GM18873 (cell line): ENCODE measurements at regions not wholly inside any gene's neighbourhood (a gene's known extent, or its start where the extent isn't known, plus 50 kb on each side); places are given as distances from the start of the nearest gene placed in this dataset.

ENCODE experiments used
- ATAC-seq: cut with Tn5 transposase; IDR thresholded peaks from one replicate; pipeline ENCODE4 v1.9.1; 2021; ENCODE audit warnings: mild to moderate bottlenecking, moderate library complexity, moderate number of reproducible peaks; ENCODE audit not compliant: unreplicated experiment, low FRiP score

GRCh38 chr18:26745288-26746181 is 120.0 kb downstream of the AQP4 start:
- no peak for ATAC-seq

DNA sequence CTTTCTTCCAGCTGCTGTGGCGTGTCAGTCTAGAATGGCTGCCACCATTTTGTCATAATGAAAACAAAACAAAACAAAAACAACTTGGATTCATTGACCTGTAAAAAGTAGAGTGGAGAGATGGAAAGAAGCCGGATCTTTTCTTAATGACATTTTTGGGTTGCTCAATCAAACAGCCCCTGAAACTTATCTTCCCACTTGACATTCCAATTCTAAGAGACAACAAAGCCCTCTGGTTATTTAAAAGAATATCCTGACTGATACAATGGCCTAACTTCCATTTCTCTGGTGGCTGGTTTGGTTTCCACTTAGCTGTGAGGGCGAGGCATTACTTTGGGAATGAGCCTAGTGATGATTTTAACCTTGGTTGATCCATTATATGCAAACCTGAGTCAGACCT is 123.7 kb downstream of the AQP4 start:
- ATAC-seq: no peak

- ATAC-seq: no peak
These were observed 124.5 kb downstream of the AQP4 start for GRCh38 chr18:26741048-26741447.

DNA sequence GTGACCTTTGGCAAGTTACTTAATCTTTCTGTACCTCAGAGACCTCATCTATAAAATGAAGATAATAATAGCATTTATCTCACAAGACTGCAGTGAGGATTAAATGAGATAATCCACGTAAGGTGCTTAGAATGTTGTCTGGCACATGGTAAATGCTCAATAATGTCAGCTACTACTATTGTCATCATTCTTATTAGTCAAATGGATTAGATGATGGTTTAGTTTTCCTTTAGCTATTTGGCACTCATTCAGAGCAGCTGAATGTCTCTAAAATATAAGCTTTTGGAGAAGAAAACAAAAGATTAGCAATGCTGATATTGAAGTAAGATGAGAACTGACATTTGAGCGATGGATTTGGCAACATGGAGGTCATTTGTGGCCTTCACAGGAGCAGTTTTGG is 125.1 kb downstream of the AQP4 start:
- no peak for ATAC-seq

DNA sequence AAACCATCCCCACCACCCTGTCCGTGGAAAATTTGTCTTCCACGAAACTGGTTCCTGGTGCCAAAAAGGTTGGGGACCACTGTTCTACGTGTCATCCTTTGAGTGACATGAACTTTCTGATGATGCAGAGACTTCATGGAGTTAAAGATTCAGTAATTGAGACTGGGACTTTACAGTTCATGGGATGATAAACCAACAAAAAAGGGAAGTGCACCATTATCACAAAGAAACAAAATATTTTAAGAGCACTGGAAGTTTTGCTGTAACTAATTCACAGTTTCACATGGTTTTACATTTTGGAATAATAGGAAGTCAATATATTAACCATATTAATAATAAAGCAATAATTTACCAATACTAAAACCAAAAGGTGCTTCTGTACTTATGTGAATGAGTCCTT is 126.8 kb downstream of the AQP4 start:
- no peak for ATAC-seq

GRCh38 chr18:26736301-26736700 is 129.2 kb downstream of the AQP4 start:
- ATAC-seq: no peak

- ATAC-seq: no peak
These were observed 130.7 kb downstream of the AQP4 start for GRCh38 chr18:26734760-26735159.

DNA sequence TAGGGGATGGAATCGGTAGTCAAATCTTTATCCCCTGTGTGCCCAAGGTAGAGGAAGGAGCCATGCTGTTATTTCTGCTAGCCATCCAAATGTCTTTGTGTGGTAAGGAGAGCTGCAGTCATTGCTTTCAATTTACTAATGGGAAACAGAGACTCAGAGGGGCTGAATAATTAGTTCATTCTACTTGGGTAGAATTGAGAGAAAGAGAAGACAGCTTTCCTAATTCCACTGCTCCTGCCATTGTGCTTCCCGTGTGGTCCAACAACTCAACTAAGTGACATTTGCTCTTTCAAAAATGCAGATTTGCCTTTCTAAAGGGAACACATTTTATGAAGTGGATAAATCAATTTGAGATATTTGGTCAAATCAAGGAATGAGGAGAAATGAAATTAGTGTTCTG is 136.1 kb downstream of the AQP4 start:
- no peak for ATAC-seq

- ATAC-seq: no peak
These were observed 136.5 kb downstream of the AQP4 start for GRCh38 chr18:26729008-26729407.

- ATAC-seq: no peak
These were observed 141.5 kb downstream of the AQP4 start for GRCh38 chr18:26723981-26724380.

DNA sequence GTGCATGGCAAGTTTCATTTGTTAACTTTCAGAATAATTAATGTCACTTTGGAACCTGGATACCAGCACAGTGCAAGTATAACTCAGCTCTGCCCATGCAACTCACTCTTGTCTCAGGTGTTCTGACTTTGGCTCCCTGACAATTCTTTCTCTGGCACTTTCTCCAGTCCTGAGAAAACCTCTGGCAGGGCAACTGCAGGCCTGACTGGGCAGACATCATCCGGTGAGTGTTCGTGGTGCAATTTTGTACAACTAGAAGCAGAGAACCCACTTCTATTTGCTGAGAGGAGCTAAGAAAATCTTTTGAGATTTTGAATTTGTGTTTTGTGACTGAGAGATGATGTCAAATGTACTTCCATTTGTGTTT is 143.0 kb downstream of the AQP4 start:
- ATAC-seq: no peak

- ATAC-seq: no peak
These were observed 143.5 kb downstream of the AQP4 start for GRCh38 chr18:26721854-26722564.

DNA sequence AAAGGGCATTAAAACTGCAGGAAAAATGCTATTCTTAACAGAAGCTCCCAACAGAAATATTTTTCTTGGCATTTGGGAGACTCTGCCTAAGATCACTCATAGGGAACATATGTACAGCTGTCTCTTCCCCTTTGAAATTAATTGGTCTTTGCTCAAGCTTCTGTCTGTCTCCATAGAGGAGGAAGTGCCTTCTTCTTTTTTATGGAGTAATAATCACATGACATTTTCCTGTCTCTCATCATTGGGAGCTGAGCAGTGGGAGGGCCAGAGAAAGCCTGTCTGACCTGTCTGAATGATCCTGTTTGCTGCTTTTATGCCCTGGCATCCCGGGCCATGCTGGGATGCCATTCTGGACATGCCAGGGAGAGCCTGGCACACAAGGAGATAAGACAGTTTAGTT is 145.6 kb downstream of the AQP4 start:
- ATAC-seq: no peak

GRCh38 chr18:26717123-26717719 is 148.3 kb downstream of the AQP4 start:
- ATAC-seq: no peak

GRCh38 chr18:26714739-26715138 is 150.8 kb downstream of the AQP4 start:
- no peak for ATAC-seq

GRCh38 chr18:26711756-26712155 is 153.8 kb downstream of the AQP4 start:
- ATAC-seq: no peak

GRCh38 chr18:26710470-26711096 is 154.9 kb downstream of the AQP4 start:
- peak; percentile 80 for ATAC-seq

DNA sequence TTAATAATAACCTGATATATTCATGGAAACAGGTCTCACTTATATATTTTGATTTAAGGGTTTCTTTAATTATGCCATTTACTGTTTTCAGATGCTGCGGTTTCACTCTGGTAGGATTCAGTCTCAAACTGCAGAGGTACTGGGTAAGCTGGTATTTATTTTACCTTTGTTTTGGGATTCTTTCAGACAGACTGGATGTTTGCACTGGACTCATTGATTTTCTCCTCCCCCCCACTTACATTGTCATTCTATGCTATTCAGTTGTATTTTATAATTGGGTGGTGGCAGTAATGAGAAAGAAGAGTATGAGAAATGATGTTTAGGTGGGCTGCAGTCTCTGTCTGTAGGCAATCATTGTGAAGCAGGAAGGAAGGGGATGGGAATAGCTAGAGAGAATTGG is 155.6 kb downstream of the AQP4 start:
- ATAC-seq: no peak

GRCh38 chr18:26708806-26709716 is 156.4 kb downstream of the AQP4 start:
- ATAC-seq: no peak

- ATAC-seq: no peak
These were observed 158.6 kb downstream of the AQP4 start for GRCh38 chr18:26706911-26707351.
